ENCODE measurements at regions not wholly inside any gene's neighbourhood (a gene's known extent, or its start where the extent isn't known, plus 50 kb on each side); places are given as distances from the start of the nearest gene placed in this dataset.

DNA sequence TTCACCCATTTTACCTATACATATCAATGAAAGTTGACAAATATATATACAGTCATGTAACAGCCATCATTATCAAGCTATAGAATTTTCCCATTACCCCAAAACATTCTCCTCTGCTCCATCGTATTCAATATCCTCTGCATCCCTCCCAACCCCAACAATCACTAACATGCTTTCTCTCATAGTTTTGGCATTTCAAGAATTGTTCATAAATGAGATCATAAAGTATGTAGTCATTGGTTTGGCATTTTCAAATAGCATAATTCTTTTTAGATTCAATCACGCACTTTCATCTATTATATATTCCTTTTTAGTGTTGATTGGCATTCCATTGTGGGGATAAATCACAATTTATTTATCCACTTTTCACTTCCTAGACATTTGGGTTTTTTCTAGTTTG is 866.0 kb upstream of the TMEM132C start:
- Histone ChIP-seq H3K4me1 (ENCODE audit: control insufficient read depth in 1 of 2, low read depth in 2 of 2) (peaks cover 0 to 2% of the 10 kb centered on the region in 2 donors), H3K27me3 (replicated peaks; ENCODE audit: insufficient read depth) (no peaks in the 10 kb centered on the region), H3K4me3 (no peak overlapping the region), H3K27ac (no peak overlapping the region), H3K9me3 (no peaks in the 10 kb centered on the region), H3K36me3 (no peaks in the 10 kb centered on the region)
- no peak for ATAC-seq (ENCODE audit: insufficient number of reproducible peaks, low FRiP score, low read depth)
- TF ChIP-seq, protein P1, sequence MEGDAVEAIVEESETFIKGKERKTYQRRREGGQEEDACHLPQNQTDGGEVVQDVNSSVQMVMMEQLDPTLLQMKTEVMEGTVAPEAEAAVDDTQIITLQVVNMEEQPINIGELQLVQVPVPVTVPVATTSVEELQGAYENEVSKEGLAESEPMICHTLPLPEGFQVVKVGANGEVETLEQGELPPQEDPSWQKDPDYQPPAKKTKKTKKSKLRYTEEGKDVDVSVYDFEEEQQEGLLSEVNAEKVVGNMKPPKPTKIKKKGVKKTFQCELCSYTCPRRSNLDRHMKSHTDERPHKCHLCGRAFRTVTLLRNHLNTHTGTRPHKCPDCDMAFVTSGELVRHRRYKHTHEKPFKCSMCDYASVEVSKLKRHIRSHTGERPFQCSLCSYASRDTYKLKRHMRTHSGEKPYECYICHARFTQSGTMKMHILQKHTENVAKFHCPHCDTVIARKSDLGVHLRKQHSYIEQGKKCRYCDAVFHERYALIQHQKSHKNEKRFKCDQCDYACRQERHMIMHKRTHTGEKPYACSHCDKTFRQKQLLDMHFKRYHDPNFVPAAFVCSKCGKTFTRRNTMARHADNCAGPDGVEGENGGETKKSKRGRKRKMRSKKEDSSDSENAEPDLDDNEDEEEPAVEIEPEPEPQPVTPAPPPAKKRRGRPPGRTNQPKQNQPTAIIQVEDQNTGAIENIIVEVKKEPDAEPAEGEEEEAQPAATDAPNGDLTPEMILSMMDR (IDR thresholded peaks at IDR 0.05), result no peak
- DNase-seq (ENCODE audit: low spot score), result no peak

DNA sequence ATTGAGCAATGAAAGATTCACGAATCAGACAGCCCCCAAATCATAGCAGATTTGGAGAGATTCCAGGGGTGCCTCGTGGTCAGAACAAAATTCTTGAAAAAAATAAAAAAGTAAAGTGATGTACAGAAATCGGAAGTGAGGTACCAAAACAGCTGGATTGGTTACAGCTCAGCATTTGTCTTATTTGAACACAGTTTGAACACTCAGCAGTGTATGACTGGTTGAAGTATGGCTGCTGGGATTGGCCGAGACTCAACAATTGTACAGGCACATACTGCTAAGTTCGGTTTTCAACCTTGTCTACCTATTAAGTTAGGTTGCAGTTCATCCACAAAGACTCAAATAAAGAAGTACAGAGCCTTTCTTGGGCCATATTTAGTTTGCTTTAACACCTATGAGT is 865.4 kb upstream of the TMEM132C start:
- DNase-seq (ENCODE audit: low spot score) (no peak), ATAC-seq (ENCODE audit: insufficient number of reproducible peaks, low FRiP score, low read depth) (no peak)
- no peak overlapping the region for H3K4me3 ChIP-seq
- H3K36me3 ChIP-seq, result no peaks in the 10 kb centered on the region
- no peaks in the 10 kb centered on the region for H3K9me3 ChIP-seq
- TF ChIP-seq, protein P1 (IDR thresholded peaks at IDR 0.05), result no peak
- peaks cover 0 to 2% of the 10 kb centered on the region in 2 donors for H3K4me1 ChIP-seq (ENCODE audit: control insufficient read depth in 1 of 2, low read depth in 2 of 2)
- H3K27ac ChIP-seq, result no peak overlapping the region
- no peaks in the 10 kb centered on the region for H3K27me3 ChIP-seq (replicated peaks; ENCODE audit: insufficient read depth)

DNA sequence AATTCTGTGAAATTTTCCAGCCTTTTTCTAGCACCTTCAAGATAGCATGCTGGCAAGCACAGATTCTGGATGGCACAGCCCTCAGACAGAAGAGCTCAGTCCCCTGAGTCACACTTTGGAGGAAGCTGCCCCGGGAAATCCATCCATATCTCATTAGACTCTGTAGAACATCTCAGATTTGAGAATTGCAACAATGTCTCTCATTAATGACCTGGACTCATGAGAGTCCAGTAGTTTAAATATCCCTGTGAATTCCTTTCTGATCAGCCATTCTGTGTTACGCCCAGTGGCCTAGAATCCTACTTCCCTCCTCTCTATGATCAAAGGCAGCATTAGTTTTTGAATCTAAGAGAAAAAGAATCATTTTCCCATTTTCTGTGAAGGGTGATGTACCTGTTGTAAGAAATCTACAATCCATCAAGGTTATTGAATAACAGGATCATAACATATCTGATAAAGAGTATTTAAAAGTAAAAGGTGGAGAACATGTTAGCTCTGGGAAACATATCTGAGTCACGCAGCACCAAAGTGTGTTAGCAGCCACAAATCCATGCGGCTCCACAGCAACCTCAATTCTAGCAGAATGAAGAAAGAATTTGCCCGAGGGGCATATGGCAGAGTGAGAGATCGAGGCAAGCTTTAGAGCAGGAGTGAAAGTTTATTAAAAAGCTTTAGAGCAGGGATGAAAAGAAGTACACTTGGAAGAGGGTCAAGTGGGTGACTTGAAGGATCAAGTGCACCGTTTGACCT is 855.6 kb upstream of the TMEM132C start:
- TF ChIP-seq, protein P1 (IDR thresholded peaks at IDR 0.05), result no peak
- no peaks in the 10 kb centered on the region for H3K4me1 ChIP-seq (ENCODE audit: control insufficient read depth in 1 of 2, low read depth in 2 of 2)
- no peaks in the 10 kb centered on the region for H3K36me3 ChIP-seq
- ATAC-seq (ENCODE audit: insufficient number of reproducible peaks, low FRiP score, low read depth) (no peak), DNase-seq (ENCODE audit: low spot score) (no peak)
- H3K4me3 ChIP-seq, result no peak overlapping the region
- no peaks in the 10 kb centered on the region for H3K9me3 ChIP-seq
- H3K27ac ChIP-seq, result no peak overlapping the region
- H3K27me3 ChIP-seq (replicated peaks; ENCODE audit: insufficient read depth), result no peaks in the 10 kb centered on the region

DNA sequence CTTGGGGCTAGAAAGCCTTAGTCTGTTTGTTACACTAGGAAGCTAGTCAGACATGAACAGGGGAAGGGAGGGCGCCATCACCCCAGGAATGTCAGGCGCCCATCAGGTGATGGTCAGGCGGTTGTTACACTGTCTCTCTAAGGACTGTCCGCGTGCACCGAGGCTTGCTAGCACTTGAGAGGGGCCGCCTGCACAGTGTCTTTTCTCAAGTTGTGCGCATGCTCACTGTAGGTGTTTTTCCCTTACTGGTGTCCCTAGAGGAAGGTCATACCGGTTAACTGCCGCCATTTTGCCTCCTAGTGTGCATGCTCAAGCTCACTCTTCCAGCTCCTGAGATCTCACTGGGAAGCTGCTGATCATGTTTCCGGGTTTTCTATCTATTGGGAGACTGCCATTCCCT is 855.0 kb upstream of the TMEM132C start:
- DNase-seq (ENCODE audit: low spot score) (no peak), ATAC-seq (ENCODE audit: insufficient number of reproducible peaks, low FRiP score, low read depth) (no peak)
- Histone ChIP-seq H3K27me3 (replicated peaks; ENCODE audit: insufficient read depth) (no peaks in the 10 kb centered on the region), H3K4me3 (no peak overlapping the region), H3K27ac (no peak overlapping the region), H3K4me1 (ENCODE audit: control insufficient read depth in 1 of 2, low read depth in 2 of 2) (no peaks in the 10 kb centered on the region), H3K36me3 (no peaks in the 10 kb centered on the region), H3K9me3 (no peaks in the 10 kb centered on the region)
- TF ChIP-seq, protein P1 (IDR thresholded peaks at IDR 0.05), result no peak

DNA sequence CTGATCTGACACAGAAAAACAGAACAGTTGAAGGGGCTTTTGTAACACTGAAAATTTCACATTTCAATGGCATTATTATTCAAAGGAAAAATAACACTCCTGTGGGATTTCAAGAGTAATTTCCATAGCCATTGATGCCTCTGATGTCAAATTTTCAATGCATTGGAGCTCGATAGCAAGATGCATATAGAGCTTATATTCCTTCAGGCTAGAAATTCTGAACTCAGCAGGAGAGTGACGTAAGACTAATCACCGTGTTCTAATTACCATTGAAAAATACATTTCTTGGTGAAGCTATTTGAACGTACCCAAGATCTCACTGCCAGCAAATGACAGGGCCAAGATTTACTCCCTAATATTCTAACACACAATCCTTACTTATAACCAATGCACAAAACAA is 854.1 kb upstream of the TMEM132C start:
- DNase-seq (ENCODE audit: low spot score) (no peak), ATAC-seq (ENCODE audit: insufficient number of reproducible peaks, low FRiP score, low read depth) (no peak)
- no peaks in the 10 kb centered on the region for H3K36me3 ChIP-seq
- no peaks in the 10 kb centered on the region for H3K9me3 ChIP-seq
- H3K4me1 ChIP-seq (ENCODE audit: control insufficient read depth in 1 of 2, low read depth in 2 of 2), result no peaks in the 10 kb centered on the region
- no peak overlapping the region for H3K4me3 ChIP-seq
- no peak overlapping the region for H3K27ac ChIP-seq
- H3K27me3 ChIP-seq (replicated peaks; ENCODE audit: insufficient read depth), result no peaks in the 10 kb centered on the region
- TF ChIP-seq, protein P1 (IDR thresholded peaks at IDR 0.05), result no peak
